K562 (cell line): ENCODE measurements at regions not wholly inside any gene's neighbourhood (a gene's known extent, or its start where the extent isn't known, plus 50 kb on each side); places are given as distances from the start of the nearest gene placed in this dataset.

ENCODE experiments used
- ATAC-seq: fragments of 200-7000 bp; cut with Tn5 transposase; 3 replicates; pipeline ENCODE4 v1.9.1; 2020; ENCODE audit warnings: moderate library complexity
- BruUV-seq: library from RNA; stranded (reverse); fragments of 400-500 nt; replicated peaks from 2 replicates; lab custom pipeline; 2021; lab: Mats Ljungman, UMichigan
- CTCF ChIA-PET: fragments of 300-600 bp; formaldehyde crosslinking; extraction: SDS; loops from one replicate; lab custom pipeline; 2021; ENCODE audit warnings: low intra/inter-chr PET ratio; lab: Yijun Ruan, JAX
- POLR2A ChIA-PET: fragments of 300-600, 350-650 bp; sonication (Branson Sonifier 250); formaldehyde crosslinking; extraction: SDS; loops from one replicate; lab custom pipeline; 2021; ENCODE audit warnings: antibody characterized with exemption, inconsistent platforms; lab: Yijun Ruan, JAX
- DNase-seq, 4 experiments: peaks; one replicate each; pipeline versions ENCODE4 v3.0.0 to v3.0.0-alpha.2; 2011 to 2018; ENCODE audit warnings: low spot score in 3 of 4, mixed read lengths in 3 of 4; ENCODE audit errors: extremely low read depth in 1 of 4
- FAIRE-seq: peaks from 2 replicates; lab custom pipeline; 2011; peaks lifted over from hg19 to GRCh38; lab: Jason Lieb, UNC
- H2AFZ ChIP-seq: 2 replicates; pipeline ENCODE4 v1.6.0; 2011; ENCODE audit warnings: low read depth, low read length, control low read depth, inconsistent platforms
- H3K27ac ChIP-seq: fragments of 200-600 bp; 3 replicates; pipeline ENCODE4 v1.8.0; 2011; ENCODE audit warnings: low read depth, mild to moderate bottlenecking, control low read depth, inconsistent platforms, low read length, moderate library complexity, mixed read lengths; ENCODE audit errors: extremely low read depth
- H3K27me3 ChIP-seq, 2 experiments: fragments of 300-600 bp in 1 of 2; 2 replicates in 1 of 2; 3 replicates in 1 of 2; pipeline versions ENCODE4 v1.6.0 to v1.8.0; 2011; ENCODE audit warnings: inconsistent platforms in 2 of 2, low read length in 2 of 2, mild to moderate bottlenecking in 1 of 2, mixed read lengths in 1 of 2, moderate library complexity in 1 of 2; ENCODE audit not compliant: control insufficient read depth in 2 of 2, insufficient read depth in 2 of 2
- H3K36me3 ChIP-seq: fragments of 300-600 bp; 3 replicates; pipeline ENCODE4 v1.8.0; 2011; ENCODE audit warnings: mild to moderate bottlenecking, low read length, inconsistent platforms; ENCODE audit not compliant: control insufficient read depth, insufficient read depth
- H3K4me1 ChIP-seq, 2 experiments: fragments of 200-600 bp in 1 of 2; replicated peaks in 1 of 2; 2 replicates in 1 of 2; 3 replicates in 1 of 2; pipeline versions ENCODE4 v1.5.1 to v1.8.0; 2011; ENCODE audit warnings: inconsistent platforms in 2 of 2, low read length in 2 of 2, mild to moderate bottlenecking in 1 of 2, mixed read lengths in 1 of 2, moderate library complexity in 1 of 2; ENCODE audit not compliant: control insufficient read depth in 2 of 2, insufficient read depth in 2 of 2
- H3K4me2 ChIP-seq: 2 replicates; pipeline ENCODE4 v1.6.1; 2011; ENCODE audit warnings: low read length, control low read depth, inconsistent platforms, mixed read lengths; ENCODE audit not compliant: insufficient read depth
- H3K4me3 ChIP-seq: fragments of 200-600 bp; sonication (generic), shearing (Covaris generic); 2 replicates; pipeline ENCODE4 v1.5.1; 2016; ENCODE audit warnings: control low read depth, inconsistent platforms
- H3K79me2 ChIP-seq: fragments of 200-600 bp; 3 replicates; pipeline ENCODE4 v1.8.0; 2011; ENCODE audit warnings: low read length, inconsistent platforms; ENCODE audit not compliant: control insufficient read depth, insufficient read depth
- H3K9ac ChIP-seq, 2 experiments: 2 replicates each; pipeline versions ENCODE4 v1.6.0 to v1.6.1; 2011; ENCODE audit warnings: low read depth in 2 of 2, low read length in 2 of 2, control low read depth in 1 of 2, inconsistent platforms in 1 of 2, mild to moderate bottlenecking in 1 of 2, mixed read lengths in 1 of 2; ENCODE audit not compliant: insufficient read depth in 1 of 2
- H3K9me1 ChIP-seq: one replicate; pipeline ENCODE4 v1.6.0; 2011; ENCODE audit warnings: inconsistent platforms, mild to moderate bottlenecking, low read length, moderate library complexity; ENCODE audit not compliant: control insufficient read depth, insufficient read depth
- H3K9me3 ChIP-seq: replicated peaks from 2 replicates; pipeline ENCODE4 v1.5.1; 2011; ENCODE audit warnings: low read depth, low read length, inconsistent platforms; ENCODE audit not compliant: control insufficient read depth, insufficient read depth
- H4K20me1 ChIP-seq: replicated peaks from 2 replicates; pipeline ENCODE4 v1.6.1; 2011; ENCODE audit warnings: low read length, inconsistent platforms, mixed read lengths; ENCODE audit not compliant: control insufficient read depth, insufficient read depth
- E2F4 ChIP-seq: sonication (generic); formaldehyde crosslinking; IDR thresholded peaks from 2 replicates; pipeline ENCODE4 v1.8.0; 2022; ENCODE audit warnings: mild to moderate bottlenecking, low read depth, missing genetic modification reagents
- HSF4 ChIP-seq: fragments of 250-450 bp; sonication (Bioruptor Pico); IDR thresholded peaks from 2 replicates; pipeline ENCODE4 v2.1.2; 2022; ENCODE audit warnings: mild to moderate bottlenecking, moderate library complexity, borderline replicate concordance
- KDM2B ChIP-seq: fragments of 250-450 bp; sonication (Bioruptor Pico); IDR thresholded peaks from 2 replicates; pipeline ENCODE4 v1.8.0; 2021; ENCODE audit warnings: mild to moderate bottlenecking, moderate library complexity
- LCOR ChIP-seq: sonication (generic); formaldehyde crosslinking; IDR thresholded peaks from 2 replicates; pipeline ENCODE4 v1.8.0; 2022; ENCODE audit warnings: mild to moderate bottlenecking, missing genetic modification reagents
- NR2C2 ChIP-seq, 2 experiments: fragments of 200-800 bp in 1 of 2; sonication (Bioruptor generic) in 1 of 2; sonication (generic) in 1 of 2; formaldehyde crosslinking in 1 of 2; IDR thresholded peaks; 2 replicates each; pipeline versions ENCODE4 v1.6.1 to v1.8.0; 2016 to 2022; ENCODE audit warnings: mild to moderate bottlenecking in 1 of 2, missing compliant biosample characterization in 1 of 2, missing genetic modification characterization in 1 of 2, missing genetic modification reagents in 1 of 2
- ZKSCAN1 ChIP-seq: fragments of 150-350 bp; IDR thresholded peaks from 2 replicates; pipeline ENCODE4 v1.6.1; 2016; ENCODE audit warnings: low read depth, low read length
- ZNF232 ChIP-seq: sonication (generic); formaldehyde crosslinking; IDR thresholded peaks from 2 replicates; pipeline ENCODE4 v1.8.0; 2022; ENCODE audit warnings: mild to moderate bottlenecking, missing genetic modification reagents
- ZSCAN32 ChIP-seq: fragments of 450-650 bp; formaldehyde crosslinking; IDR thresholded peaks from 2 replicates; pipeline ENCODE4 v1.4.0; 2020; ENCODE audit warnings: mild to moderate bottlenecking, moderate library complexity
- WGBS: fragments of 100-300 bp; shearing (Covaris generic); methylation state at CpG from one replicate; pipeline ENCODE4 v1.1.6; 2016; ENCODE audit warnings: low coverage, mixed read lengths; ENCODE audit not compliant: insufficient coverage; ENCODE audit errors: missing lambda C conversion rate; 5-methylcytosine and 5-hydroxymethylcytosine counted together
- in situ Hi-C: fragments of 300-500 bp; cut with MboI; formaldehyde crosslinking; loops from 4 replicates; pipeline ENCODE4 v1.15.0; 2018; ENCODE audit warnings: inconsistent platforms, mixed read lengths
- intact Hi-C: fragments of 100-400 bp; cut with micrococcal nuclease; formaldehyde crosslinking; loops from 2 replicates; pipeline ENCODE4 v1.14.2; 2022
- TF ChIP-seq, protein P1 (sequence below), 2 experiments: IDR thresholded peaks; 2 replicates each; pipeline ENCODE4 v1.6.1; 2011; ENCODE audit warnings: borderline replicate concordance in 1 of 2, control low read depth in 1 of 2, low read depth in 1 of 2, low read length in 1 of 2, mild to moderate bottlenecking in 1 of 2, mixed read lengths in 1 of 2, moderate library complexity in 1 of 2; ENCODE audit not compliant: insufficient read depth in 1 of 2, insufficient read length in 1 of 2, poor library complexity in 1 of 2, severe bottlenecking in 1 of 2; ENCODE audit errors: extremely low read depth in 1 of 2
- TF ChIP-seq, protein P2 (sequence below): fragments of 250-450 bp; sonication (Bioruptor Pico); IDR thresholded peaks from 2 replicates; pipeline ENCODE4 v1.5.0; 2021

- TF ChIP-seq NR2C2 (CRISPR knock-in tag; IDR thresholded peaks at IDR 0.05) (no peak), NR2C2 (tag; IDR thresholded peaks at IDR 0.05) (no peak), ZSCAN32 (CRISPR knock-in tag) (no peak)
Observed at GRCh38 chr14:61186341-61187195, 94.6 kb downstream of the TMEM30B start (continued).

DNA sequence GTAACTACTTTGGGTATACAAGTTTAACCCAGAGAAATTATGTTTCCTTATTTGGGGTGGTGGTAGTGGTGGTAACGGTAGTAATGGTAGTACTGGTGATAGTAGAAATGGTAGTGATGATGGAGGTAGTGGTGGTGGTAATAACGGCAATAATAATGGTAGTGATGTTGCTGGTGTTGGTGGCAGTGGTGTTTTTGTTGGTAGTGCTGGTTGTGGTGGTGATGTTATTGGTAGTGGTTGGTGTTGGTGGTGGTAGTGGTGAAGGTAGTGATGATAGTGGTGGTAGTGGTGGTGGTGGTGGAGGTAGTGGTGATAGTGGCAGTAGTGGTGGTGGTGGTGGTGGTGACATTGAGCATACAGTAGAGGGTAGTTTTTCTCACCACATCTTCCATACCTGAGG is 95.6 kb downstream of the TMEM30B start:
- H3K9me3 ChIP-seq, result no peaks in the 10 kb centered on the region
- no peak overlapping the region for H3K9ac ChIP-seq
- H3K4me1 ChIP-seq, result peaks cover 0 to 9% of the 10 kb centered on the region in 2 experiments; a peak in 2 of 5 replicates
- ATAC-seq (no peak), DNase-seq (no peak), FAIRE-seq (no peak)
- 0% methylated on average over 2 of the region's 2 CpGs for WGBS
- H3K79me2 ChIP-seq, result no peaks in the 10 kb centered on the region
- H3K36me3 ChIP-seq, result no peaks in the 10 kb centered on the region
- no peak overlapping the region for H3K27ac ChIP-seq
- H3K4me3 ChIP-seq, result no peak overlapping the region
- peaks cover 13 to 20% of the 10 kb centered on the region in 2 experiments; a peak in 4 of 5 replicates for H3K27me3 ChIP-seq
- ChIA-PET POLR2A (no interaction called here), CTCF (no interaction called here)
- no peak overlapping the region for H3K4me2 ChIP-seq
- TF ChIP-seq KDM2B, result no peak
- no peak for TF ChIP-seq E2F4 (CRISPR knock-in tag)
- TF ChIP-seq HSF4, result no peak
- TF ChIP-seq ZKSCAN1, result no peak
- TF ChIP-seq ZNF232 (CRISPR knock-in tag), result no peak
- no peak for TF ChIP-seq LCOR (CRISPR knock-in tag)
- TF ChIP-seq, protein P1, sequence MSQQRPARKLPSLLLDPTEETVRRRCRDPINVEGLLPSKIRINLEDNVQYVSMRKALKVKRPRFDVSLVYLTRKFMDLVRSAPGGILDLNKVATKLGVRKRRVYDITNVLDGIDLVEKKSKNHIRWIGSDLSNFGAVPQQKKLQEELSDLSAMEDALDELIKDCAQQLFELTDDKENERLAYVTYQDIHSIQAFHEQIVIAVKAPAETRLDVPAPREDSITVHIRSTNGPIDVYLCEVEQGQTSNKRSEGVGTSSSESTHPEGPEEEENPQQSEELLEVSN (IDR thresholded peaks at IDR 0.05; ENCODE audit: borderline replicate concordance in 1 of 2, extremely low read depth in 1 of 2, insufficient read depth in 1 of 2, insufficient read length in 1 of 2, low read depth in 1 of 2, low read length in 1 of 2, poor library complexity in 1 of 2, severe bottlenecking in 1 of 2), result no peak
- TF ChIP-seq, protein P2, sequence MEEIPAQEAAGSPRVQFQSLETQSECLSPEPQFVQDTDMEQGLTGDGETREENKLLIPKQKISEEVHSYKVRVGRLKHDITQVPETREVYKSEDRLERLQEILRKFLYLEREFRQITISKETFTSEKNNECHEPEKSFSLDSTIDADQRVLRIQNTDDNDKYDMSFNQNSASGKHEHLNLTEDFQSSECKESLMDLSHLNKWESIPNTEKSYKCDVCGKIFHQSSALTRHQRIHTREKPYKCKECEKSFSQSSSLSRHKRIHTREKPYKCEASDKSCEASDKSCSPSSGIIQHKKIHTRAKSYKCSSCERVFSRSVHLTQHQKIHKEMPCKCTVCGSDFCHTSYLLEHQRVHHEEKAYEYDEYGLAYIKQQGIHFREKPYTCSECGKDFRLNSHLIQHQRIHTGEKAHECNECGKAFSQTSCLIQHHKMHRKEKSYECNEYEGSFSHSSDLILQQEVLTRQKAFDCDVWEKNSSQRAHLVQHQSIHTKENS (CRISPR knock-in tag), result no peak
- no peaks in the 10 kb centered on the region; the same call in 1 of the 2 replicates for H4K20me1 ChIP-seq
- no TSS peak for BruUV-seq
- H3K9me1 ChIP-seq, result no peaks in the 10 kb centered on the region
- H2AFZ ChIP-seq, result no peak overlapping the region
- intact Hi-C loops (loop anchor here (10.0 kb wide), 1 partner anchor 151 kb away; no protein-coding TSS in a partner anchor), in situ Hi-C loops (no loop called here)
